ENCODE measurements at regions not wholly inside any gene's neighbourhood (a gene's known extent, or its start where the extent isn't known, plus 50 kb on each side); places are given as distances from the start of the nearest gene placed in this dataset.

DNA sequence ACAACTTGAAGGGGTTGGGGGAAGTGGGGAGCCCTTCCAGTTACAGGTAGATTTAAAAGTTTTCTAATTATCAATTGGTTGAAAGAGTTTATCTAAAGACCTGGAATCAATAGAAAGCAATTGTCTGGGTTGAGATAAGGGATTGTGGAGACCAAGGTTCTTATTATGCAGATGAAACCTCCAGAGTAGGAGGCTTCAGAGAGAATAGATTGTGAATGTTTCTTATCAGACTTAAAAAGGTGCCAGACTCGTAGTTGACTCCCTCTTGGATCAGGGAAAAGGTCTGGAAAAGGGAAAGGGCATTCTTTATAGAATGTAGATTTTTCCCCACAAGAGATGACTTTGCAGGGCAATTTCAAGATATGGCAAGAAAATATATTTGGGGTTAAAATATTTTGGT lies 100.8 kb downstream of the GADD45G start:
- TF ChIP-seq POLR2AphosphoS5 (IDR thresholded peaks at IDR 0.05) (no peak), POLR2A (IDR thresholded peaks at IDR 0.05) (no peak)
